ENCODE measurements at regions not wholly inside any gene's neighbourhood (a gene's known extent, or its start where the extent isn't known, plus 50 kb on each side); places are given as distances from the start of the nearest gene placed in this dataset.
"Not testable (repeated sequence)": the region's sequence is repeated elsewhere in the genome, so short reads cannot be mapped to it uniquely, and the experiment has no call there.

DNA sequence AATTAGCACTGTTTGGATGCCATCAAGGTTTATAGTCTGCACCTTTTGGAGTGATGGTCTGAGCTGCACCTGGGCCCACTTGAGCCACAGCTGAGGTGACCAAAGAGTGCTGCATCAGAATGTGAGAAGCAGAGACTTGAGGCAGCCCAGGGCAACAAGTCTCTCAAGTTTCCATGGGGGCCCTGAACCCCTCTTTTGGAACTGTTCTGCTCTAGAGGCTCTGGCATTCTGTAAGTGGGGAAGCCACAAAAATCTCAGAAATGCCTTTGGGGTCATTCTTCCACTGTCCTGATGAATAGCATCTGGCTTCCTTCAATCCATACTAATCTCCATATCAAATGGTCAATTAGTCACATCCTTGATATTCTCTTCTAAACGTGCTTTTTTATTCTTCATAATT, 298.4 kb upstream of the MAOA start:
- Mint-ChIP-seq H3K36me3 (no peaks in the 10 kb centered on the region), H3K4me1 (ENCODE audit: low read depth) (no peaks in the 10 kb centered on the region), H3K27me3 (no peaks in the 10 kb centered on the region), H3K4me3 (no peak overlapping the region), H3K27ac (no peak overlapping the region), H3K9me3 (no peaks in the 10 kb centered on the region)
- intact Hi-C loops (cut with micrococcal nuclease), result loop anchor here (10.0 kb wide), 1 partner anchor 397 kb away; no protein-coding TSS in a partner anchor
- POLR2A ChIA-PET, result no interaction called here
- no peak for DNase-seq
- CTCF ChIA-PET, result no interaction called here

DNA sequence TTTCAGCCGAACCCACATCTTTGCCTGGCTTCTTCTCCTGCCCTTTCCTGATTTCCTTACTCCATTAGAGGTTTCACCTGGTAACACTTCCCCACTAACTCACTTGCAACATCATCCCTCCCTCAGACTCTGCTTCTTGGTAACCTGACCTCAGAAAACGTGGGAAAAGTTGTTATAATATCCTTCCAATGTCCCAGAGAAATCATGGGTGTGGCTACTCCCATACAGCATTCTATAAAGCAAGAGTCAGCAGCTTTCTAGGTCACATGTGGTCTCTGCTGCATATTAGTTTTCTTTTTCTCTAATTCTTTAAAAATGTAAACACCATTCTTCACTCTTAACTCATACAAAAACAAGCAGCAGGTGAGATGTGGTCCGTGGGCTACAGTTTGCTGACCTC, 283.1 kb upstream of the MAOA start:
- H3K4me1 Mint-ChIP-seq (ENCODE audit: low read depth), result no peaks in the 10 kb centered on the region
- H3K27ac Mint-ChIP-seq, result no peak overlapping the region
- POLR2A ChIA-PET, result no interaction called here
- H3K4me3 Mint-ChIP-seq, result no peak overlapping the region
- DNase-seq, result no peak
- H3K27me3 Mint-ChIP-seq, result no peaks in the 10 kb centered on the region
- peaks cover 5% of the 10 kb centered on the region for H3K9me3 Mint-ChIP-seq
- intact Hi-C loops (cut with micrococcal nuclease), result no loop called here
- H3K36me3 Mint-ChIP-seq, result no peaks in the 10 kb centered on the region
- CTCF ChIA-PET, result no interaction called here

DNA sequence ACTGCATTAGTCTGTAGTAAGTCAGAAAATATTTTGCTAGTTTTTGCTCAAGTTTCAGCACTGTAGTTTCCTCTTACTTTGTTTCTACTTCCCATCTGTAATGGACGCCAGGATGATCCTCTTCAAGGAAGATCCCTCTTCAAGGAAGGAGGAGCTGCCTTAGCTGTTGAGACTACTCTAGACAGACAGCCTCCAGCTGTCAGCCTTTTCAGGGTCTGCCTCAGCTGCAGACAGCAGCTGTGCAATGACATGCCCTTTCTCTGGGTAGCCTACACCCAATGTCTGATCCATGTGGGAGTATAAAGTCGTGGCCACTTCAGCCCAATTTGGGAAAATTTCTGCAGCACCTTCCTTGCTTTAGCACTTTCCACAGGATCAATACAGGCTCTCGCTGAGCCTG, 281.0 kb upstream of the MAOA start:
- Mint-ChIP-seq H3K4me1 (ENCODE audit: low read depth) (no peaks in the 10 kb centered on the region), H3K27ac (no peak overlapping the region), H3K36me3 (no peaks in the 10 kb centered on the region), H3K9me3 (peaks cover 5% of the 10 kb centered on the region), H3K27me3 (no peaks in the 10 kb centered on the region), H3K4me3 (no peak overlapping the region)
- ChIA-PET CTCF (interaction anchor here (1.5 kb wide), 1 partner anchor 25 kb away, joined by 4 read pairs; no protein-coding TSS in a partner anchor), POLR2A (no interaction called here)
- no peak for DNase-seq
- intact Hi-C loops (cut with micrococcal nuclease), result no loop called here

DNA sequence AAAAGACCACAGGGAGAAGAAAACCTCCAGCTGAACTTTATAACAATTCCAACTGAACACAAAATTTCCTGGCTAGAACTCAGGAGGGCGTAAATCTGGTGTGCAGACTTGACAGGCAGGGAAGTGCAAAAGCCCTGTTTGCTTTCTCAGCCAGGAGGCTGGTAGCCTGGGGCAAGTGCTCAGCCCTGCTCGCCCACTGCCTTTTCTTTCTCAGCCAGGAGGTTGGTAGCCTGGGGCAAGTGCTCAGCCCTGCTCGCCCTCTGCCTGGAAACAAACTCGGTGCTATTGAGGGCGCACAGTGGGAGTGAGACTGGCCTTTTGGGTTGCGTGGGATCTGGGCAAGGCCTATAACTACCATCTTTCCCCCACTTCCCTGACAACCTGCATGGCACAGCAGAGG, 275.4 kb upstream of the MAOA start:
- no peak for DNase-seq
- CTCF ChIA-PET, result no interaction called here
- POLR2A ChIA-PET, result no interaction called here
- no peak overlapping the region for H3K4me3 Mint-ChIP-seq
- intact Hi-C loops (cut with micrococcal nuclease), result no loop called here
- H3K36me3 Mint-ChIP-seq, result no peaks in the 10 kb centered on the region
- H3K4me1 Mint-ChIP-seq (ENCODE audit: low read depth), result no peaks in the 10 kb centered on the region
- H3K27me3 Mint-ChIP-seq, result no peaks in the 10 kb centered on the region
- no peak overlapping the region for H3K27ac Mint-ChIP-seq
- peaks cover 2% of the 10 kb centered on the region for H3K9me3 Mint-ChIP-seq

DNA sequence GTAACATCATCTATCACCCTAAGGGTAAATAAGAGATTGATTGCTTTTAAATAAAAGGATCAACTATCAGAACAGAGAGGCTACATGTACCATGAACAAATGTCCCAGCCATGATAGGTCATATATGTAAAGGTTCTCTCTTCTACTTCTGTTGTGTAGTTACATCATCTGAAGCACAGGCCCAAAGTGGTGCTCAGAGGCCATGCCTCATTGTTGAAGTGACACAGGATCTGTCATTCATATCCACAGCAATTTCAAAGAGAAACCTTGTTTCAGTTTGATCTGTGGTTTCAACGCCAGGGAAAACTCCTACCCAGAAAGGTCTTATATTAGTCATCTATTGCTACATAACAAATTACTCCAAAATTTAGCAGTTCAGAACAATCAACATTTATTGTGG, 269.2 kb upstream of the MAOA start:
- H3K4me1 Mint-ChIP-seq (ENCODE audit: low read depth), result no peaks in the 10 kb centered on the region
- peak; percentile 8 for DNase-seq

DNA sequence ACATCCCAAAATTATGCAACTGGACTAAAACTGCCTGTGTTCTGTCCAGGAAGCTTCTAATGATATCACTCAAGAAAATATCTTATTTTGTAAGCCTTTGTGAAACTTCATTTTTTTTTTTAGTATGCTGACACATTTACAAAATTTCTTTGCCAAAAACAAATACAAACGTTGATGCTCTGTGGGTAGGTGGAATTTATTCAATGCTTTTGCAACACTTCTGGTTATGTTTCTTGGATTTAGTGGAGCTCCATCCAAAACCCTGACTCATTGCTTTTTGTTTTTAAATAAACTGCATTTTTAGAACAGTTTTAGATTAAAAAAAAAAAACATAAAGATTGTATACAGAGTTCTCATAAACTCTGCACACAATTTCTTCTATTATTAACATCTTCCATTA, 250.9 kb upstream of the MAOA start:
- H3K4me1 Mint-ChIP-seq (ENCODE audit: low read depth), result no peaks in the 10 kb centered on the region
- CTCF ChIA-PET, result no interaction called here
- no peak overlapping the region for H3K4me3 Mint-ChIP-seq
- POLR2A ChIA-PET, result no interaction called here
- no peak overlapping the region for H3K27ac Mint-ChIP-seq
- intact Hi-C loops (cut with micrococcal nuclease), result no loop called here
- H3K9me3 Mint-ChIP-seq, result no peaks in the 10 kb centered on the region
- no peak for DNase-seq
- no peaks in the 10 kb centered on the region for H3K36me3 Mint-ChIP-seq
- no peaks in the 10 kb centered on the region for H3K27me3 Mint-ChIP-seq

More for the DNA sequence above, 269.2 kb upstream of the MAOA start:
- Mint-ChIP-seq H3K27me3 (no peaks in the 10 kb centered on the region), H3K9me3 (peaks cover 2% of the 10 kb centered on the region), H3K27ac (no peak overlapping the region), H3K36me3 (peaks cover 2% of the 10 kb centered on the region), H3K4me3 (no peak overlapping the region)
- ChIA-PET CTCF (no interaction called here), POLR2A (no interaction called here)
- intact Hi-C loops (cut with micrococcal nuclease), result no loop called here

DNA sequence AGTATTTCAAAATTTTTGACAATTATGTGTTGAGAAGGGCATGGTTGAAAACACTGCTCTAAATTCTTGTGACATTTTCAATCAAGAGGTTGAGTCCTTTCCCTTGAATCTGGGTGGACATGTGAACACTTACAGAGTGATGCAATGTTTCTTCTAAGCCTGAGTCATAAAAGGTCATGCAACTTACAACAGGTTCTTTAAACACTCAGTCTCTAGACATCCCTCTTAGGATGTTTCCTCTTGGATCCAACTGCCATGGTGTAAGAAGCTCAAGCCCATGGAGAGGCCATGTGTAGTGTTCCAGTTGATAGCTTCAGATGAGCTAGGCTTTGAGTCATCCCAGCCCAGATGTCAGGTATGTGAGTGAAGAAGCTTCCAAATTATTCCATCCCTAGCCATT, 232.2 kb upstream of the MAOA start:
- H3K4me1 Mint-ChIP-seq (ENCODE audit: low read depth), result no peaks in the 10 kb centered on the region
- intact Hi-C loops (cut with micrococcal nuclease), result no loop called here
- H3K36me3 Mint-ChIP-seq, result no peaks in the 10 kb centered on the region
- no peaks in the 10 kb centered on the region for H3K27me3 Mint-ChIP-seq
- ChIA-PET CTCF (no interaction called here), POLR2A (no interaction called here)
- no peaks in the 10 kb centered on the region for H3K9me3 Mint-ChIP-seq
- DNase-seq, result no peak
- no peak overlapping the region for H3K27ac Mint-ChIP-seq
- no peak overlapping the region for H3K4me3 Mint-ChIP-seq

DNA sequence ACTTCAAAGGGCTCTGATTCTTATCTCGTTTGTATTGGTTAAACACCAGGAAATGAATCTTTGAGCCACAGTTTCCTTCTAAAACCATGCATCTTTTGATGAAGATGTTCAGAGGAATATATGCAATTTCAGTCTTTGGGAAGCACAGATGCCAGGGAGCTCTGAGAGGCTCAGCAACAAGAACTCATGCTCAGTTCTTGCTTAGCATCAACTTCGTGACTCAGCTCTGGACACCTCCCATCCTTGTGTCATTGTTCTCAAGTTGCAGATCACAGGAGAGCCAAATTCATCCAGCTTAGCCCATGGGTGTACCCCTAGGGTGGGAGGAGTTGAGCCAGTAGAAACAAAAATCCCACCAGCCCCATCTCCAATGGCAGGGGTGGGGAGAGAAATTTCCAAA, 219.6 kb upstream of the MAOA start:
- ChIA-PET POLR2A (no interaction called here), CTCF (interaction anchor here (0.5 kb wide), 1 partner anchor 377 kb away, joined by 4 read pairs; no protein-coding TSS in a partner anchor)
- H3K27ac Mint-ChIP-seq, result no peak overlapping the region
- H3K9me3 Mint-ChIP-seq, result peaks cover 7% of the 10 kb centered on the region
- no peaks in the 10 kb centered on the region for H3K36me3 Mint-ChIP-seq
- intact Hi-C loops (cut with micrococcal nuclease), result no loop called here
- H3K4me3 Mint-ChIP-seq, result no peak overlapping the region
- DNase-seq, result no peak
- peaks cover 7% of the 10 kb centered on the region for H3K4me1 Mint-ChIP-seq (ENCODE audit: low read depth)
- peaks cover 14% of the 10 kb centered on the region for H3K27me3 Mint-ChIP-seq

DNA sequence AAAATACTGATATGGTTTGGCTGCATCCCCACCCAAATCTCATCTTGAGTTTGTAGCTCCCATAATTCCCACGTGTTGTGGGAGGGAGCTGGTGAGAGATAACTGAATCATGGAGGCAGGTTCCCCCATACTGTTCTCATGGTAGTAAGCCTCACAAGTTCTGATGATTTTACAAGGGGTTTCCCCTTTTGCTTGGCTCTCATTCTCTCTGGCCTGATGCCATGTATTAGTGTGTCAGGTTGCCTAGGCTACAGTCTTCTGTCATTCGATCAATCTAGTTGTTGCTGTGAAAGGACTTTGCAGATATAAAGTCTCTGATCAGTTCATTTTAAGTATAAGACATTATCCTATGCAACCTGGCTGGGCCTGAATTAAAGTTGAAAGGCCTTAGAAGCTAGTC, 209.3 kb upstream of the MAOA start:
- ChIA-PET POLR2A (no interaction called here), CTCF (no interaction called here)
- intact Hi-C loops (cut with micrococcal nuclease), result no loop called here
- no peaks in the 10 kb centered on the region for H3K27me3 Mint-ChIP-seq
- peaks cover 16% of the 10 kb centered on the region for H3K9me3 Mint-ChIP-seq
- H3K36me3 Mint-ChIP-seq, result no peaks in the 10 kb centered on the region
- no peak overlapping the region for H3K4me3 Mint-ChIP-seq
- no peaks in the 10 kb centered on the region for H3K4me1 Mint-ChIP-seq (ENCODE audit: low read depth)
- H3K27ac Mint-ChIP-seq, result no peak overlapping the region
- no peak for DNase-seq

DNA sequence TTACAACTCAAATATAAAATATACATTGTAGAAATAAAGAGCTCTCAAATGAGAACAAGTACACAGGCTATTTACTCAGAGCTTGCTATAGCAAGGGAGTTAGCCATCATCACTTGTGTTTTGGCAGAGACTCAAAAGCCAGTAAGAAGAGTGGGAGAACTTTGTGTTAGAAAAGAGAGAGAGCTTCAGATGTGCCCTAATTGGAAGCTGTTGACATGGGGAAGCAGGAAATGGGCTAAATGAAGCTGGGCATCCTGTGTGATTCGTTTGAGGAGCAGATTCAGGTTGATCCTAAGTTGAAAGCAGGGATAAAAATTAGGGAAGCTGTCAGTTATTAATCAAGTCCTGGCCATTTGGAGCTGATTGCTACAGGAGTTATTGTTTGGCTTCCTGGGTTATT, 207.4 kb upstream of the MAOA start:
- no peaks in the 10 kb centered on the region for H3K4me1 Mint-ChIP-seq (ENCODE audit: low read depth)
- H3K36me3 Mint-ChIP-seq, result no peaks in the 10 kb centered on the region
- no peak for DNase-seq
- intact Hi-C loops (cut with micrococcal nuclease), result no loop called here
- H3K27me3 Mint-ChIP-seq, result no peaks in the 10 kb centered on the region
- H3K4me3 Mint-ChIP-seq, result no peak overlapping the region
- CTCF ChIA-PET, result interaction anchor here (1.4 kb wide), 1 partner anchor 302 kb away, joined by 4 read pairs; no protein-coding TSS in a partner anchor
- POLR2A ChIA-PET, result no interaction called here
- H3K9me3 Mint-ChIP-seq, result peaks cover 23% of the 10 kb centered on the region
- H3K27ac Mint-ChIP-seq, result no peak overlapping the region

DNA sequence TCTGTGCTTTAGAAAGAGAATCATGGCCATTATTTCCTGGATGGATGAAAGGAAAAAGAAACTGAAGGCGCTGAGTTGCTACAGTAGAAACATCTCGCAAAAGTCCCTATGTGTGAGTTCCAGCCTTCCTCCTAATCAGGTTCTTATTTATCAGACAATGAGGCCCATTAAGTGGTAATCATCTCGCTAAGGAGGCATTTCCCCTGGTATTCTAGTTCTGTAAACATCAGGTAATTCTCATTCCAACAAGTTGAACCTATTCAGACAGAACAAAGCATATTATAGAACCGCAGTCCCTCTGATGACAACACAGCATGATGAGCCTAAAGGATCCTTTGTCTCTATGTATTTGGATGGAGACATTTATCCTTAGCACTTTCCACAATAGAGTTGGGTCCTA, 205.7 kb upstream of the MAOA start:
- H3K27me3 Mint-ChIP-seq, result no peaks in the 10 kb centered on the region
- no peaks in the 10 kb centered on the region for H3K36me3 Mint-ChIP-seq
- POLR2A ChIA-PET, result no interaction called here
- CTCF ChIA-PET, result no interaction called here
- no peaks in the 10 kb centered on the region for H3K4me1 Mint-ChIP-seq (ENCODE audit: low read depth)
- no peak for DNase-seq
- intact Hi-C loops (cut with micrococcal nuclease), result no loop called here
- no peak overlapping the region for H3K4me3 Mint-ChIP-seq
- H3K27ac Mint-ChIP-seq, result no peak overlapping the region
- peaks cover 27% of the 10 kb centered on the region for H3K9me3 Mint-ChIP-seq

DNA sequence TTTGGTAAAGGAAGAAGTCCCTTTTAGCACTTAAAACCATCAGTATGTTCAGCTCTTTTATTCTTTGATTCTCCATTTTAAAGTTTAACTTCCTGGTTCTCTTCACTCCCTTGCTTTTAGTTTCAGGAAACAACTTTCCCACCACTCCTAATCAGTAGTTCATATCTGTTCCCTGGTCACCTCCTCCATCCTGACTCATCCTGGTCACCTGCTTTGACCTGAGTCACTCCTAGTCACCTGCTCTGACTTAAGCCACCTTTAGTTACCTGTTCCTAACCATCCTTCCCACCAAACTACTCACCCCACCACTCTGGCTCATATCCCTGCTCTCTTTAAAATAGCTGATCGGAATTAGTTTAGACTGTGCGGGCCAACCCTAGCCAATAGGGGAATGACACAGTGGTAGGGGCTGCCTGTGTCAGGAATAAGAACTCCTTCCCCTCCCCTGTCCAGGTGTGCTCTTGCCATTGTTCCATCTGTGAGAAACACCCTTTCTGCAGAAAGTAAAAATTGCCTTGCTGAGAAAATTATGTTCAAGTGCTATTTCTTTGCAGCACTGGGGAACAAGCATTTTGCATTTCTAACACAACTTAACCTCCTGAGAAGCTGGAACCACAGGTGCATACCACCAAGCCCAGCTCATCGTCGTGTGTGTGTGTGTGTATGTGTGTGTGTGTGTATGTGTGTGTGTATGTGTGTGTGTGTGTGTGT, 204.0 kb upstream of the MAOA start:
- CTCF ChIA-PET; H3K36me3 Mint-ChIP-seq; intact Hi-C loops (cut with micrococcal nuclease); H3K27ac Mint-ChIP-seq; POLR2A ChIA-PET; H3K4me1 Mint-ChIP-seq (ENCODE audit: low read depth); H3K27me3 Mint-ChIP-seq; H3K4me3 Mint-ChIP-seq; DNase-seq: not testable (repeated sequence)
- peaks cover 27% of the 10 kb centered on the region for H3K9me3 Mint-ChIP-seq

DNA sequence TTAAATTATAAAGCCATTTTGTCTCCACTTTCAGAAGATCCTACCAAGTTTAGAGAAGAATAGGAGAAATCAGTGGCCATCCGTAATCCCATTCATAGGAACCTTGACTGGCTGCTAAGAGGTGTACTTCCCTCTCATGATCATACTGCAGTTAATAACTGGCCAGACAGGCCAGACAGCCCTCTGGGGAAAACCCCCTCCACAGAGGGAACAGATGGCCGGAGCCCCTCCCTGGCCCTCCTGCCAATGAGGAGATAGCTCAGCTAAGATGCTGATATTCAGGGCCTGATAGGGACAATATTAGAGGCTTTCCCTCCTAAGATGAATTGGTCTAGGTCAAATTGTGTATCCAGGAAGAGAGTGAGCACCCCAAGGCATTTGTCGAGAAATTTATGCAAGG, 200.0 kb upstream of the MAOA start:
- Mint-ChIP-seq H3K9me3 (peaks cover 17% of the 10 kb centered on the region), H3K27ac (no peak overlapping the region), H3K4me1 (ENCODE audit: low read depth) (no peaks in the 10 kb centered on the region), H3K36me3 (no peaks in the 10 kb centered on the region), H3K27me3 (no peaks in the 10 kb centered on the region), H3K4me3 (no peak overlapping the region)
- intact Hi-C loops (cut with micrococcal nuclease), result no loop called here
- CTCF ChIA-PET, result no interaction called here
- DNase-seq, result no peak
- POLR2A ChIA-PET, result no interaction called here
